ENCODE measurements at regions not wholly inside any gene's neighbourhood (a gene's known extent, or its start where the extent isn't known, plus 50 kb on each side); places are given as distances from the start of the nearest gene placed in this dataset.

- DNase-seq (ENCODE audit: low read depth): no peak
Measured at GRCh38 chr13:111533900-111534683, 213.7 kb downstream of the TEX29 start.

GRCh38 chr13:111534751-111535522 lies 214.5 kb downstream of the TEX29 start:
- no peak for DNase-seq (ENCODE audit: low read depth)
- no peak for TF ChIP-seq CTCF (conservative IDR thresholded peaks at IDR 0.05; ENCODE audit: control insufficient read depth, insufficient read depth, low read depth, low read length)
- H3K4me3 ChIP-seq (ENCODE audit: control insufficient read depth, low read depth, low read length): no peak overlapping the region

More at GRCh38 chr13:111533900-111534683, 213.7 kb downstream of the TEX29 start:
- H3K4me3 ChIP-seq (ENCODE audit: control insufficient read depth, low read depth, low read length): no peak overlapping the region
- no peak for TF ChIP-seq CTCF (conservative IDR thresholded peaks at IDR 0.05; ENCODE audit: control insufficient read depth, insufficient read depth, low read depth, low read length)

- no peak overlapping the region for H3K4me3 ChIP-seq (ENCODE audit: control insufficient read depth, low read depth, low read length)
- TF ChIP-seq CTCF (conservative IDR thresholded peaks at IDR 0.05; ENCODE audit: control insufficient read depth, insufficient read depth, low read depth, low read length): no peak
- DNase-seq (ENCODE audit: low read depth): no peak
Measured at GRCh38 chr13:111535523-111535811, 215.0 kb downstream of the TEX29 start.

- no peak overlapping the region for H3K4me3 ChIP-seq (ENCODE audit: control insufficient read depth, low read depth, low read length)
- DNase-seq (ENCODE audit: low read depth): no peak
- TF ChIP-seq CTCF (conservative IDR thresholded peaks at IDR 0.05; ENCODE audit: control insufficient read depth, insufficient read depth, low read depth, low read length): no peak
Measured at GRCh38 chr13:111536075-111536642, 215.7 kb downstream of the TEX29 start.

GRCh38 chr13:111537115-111537728 lies 216.8 kb downstream of the TEX29 start:
- TF ChIP-seq CTCF (conservative IDR thresholded peaks at IDR 0.05; ENCODE audit: control insufficient read depth, insufficient read depth, low read depth, low read length): no peak
- DNase-seq (ENCODE audit: low read depth): no peak
- H3K4me3 ChIP-seq (ENCODE audit: control insufficient read depth, low read depth, low read length): no peak overlapping the region

GRCh38 chr13:111537843-111538499 lies 217.5 kb downstream of the TEX29 start:
- no peak overlapping the region for H3K4me3 ChIP-seq (ENCODE audit: control insufficient read depth, low read depth, low read length)
- no peak for TF ChIP-seq CTCF (conservative IDR thresholded peaks at IDR 0.05; ENCODE audit: control insufficient read depth, insufficient read depth, low read depth, low read length)
- no peak for DNase-seq (ENCODE audit: low read depth)
